Immature natural killer cell (primary cell): ENCODE measurements at regions not wholly inside any gene's neighbourhood (a gene's known extent, or its start where the extent isn't known, plus 50 kb on each side); places are given as distances from the start of the nearest gene placed in this dataset.

Source experiments
- DNase-seq, 3 donors: peaks; one replicate each; pipeline ENCODE4 v3.0.0; 2022; ENCODE audit warnings: mixed read lengths in 1 of 3
- H3K27ac Mint-ChIP-seq, 6 donors: one replicate each; pipeline ENCODE4 v1.8.0; 2020; ENCODE audit warnings: mixed read lengths in 6 of 6, mild to moderate bottlenecking in 5 of 6, inconsistent platforms in 4 of 6, moderate library complexity in 3 of 6
- H3K27me3 Mint-ChIP-seq, 3 donors: one replicate each; pipeline ENCODE4 v1.8.0; 2020 to 2021; ENCODE audit warnings: low read depth in 3 of 3, mild to moderate bottlenecking in 3 of 3, mixed read lengths in 3 of 3, moderate library complexity in 3 of 3, inconsistent platforms in 1 of 3
- H3K36me3 Mint-ChIP-seq, 3 donors: one replicate each; pipeline ENCODE4 v1.8.0; 2020; ENCODE audit warnings: mixed read lengths in 3 of 3, inconsistent platforms in 2 of 3, mild to moderate bottlenecking in 2 of 3
- H3K4me1 Mint-ChIP-seq, 2 donors: one replicate each; pipeline ENCODE4 v1.8.0; 2020; ENCODE audit warnings: inconsistent platforms in 2 of 2, mild to moderate bottlenecking in 2 of 2, mixed read lengths in 2 of 2, moderate library complexity in 1 of 2
- H3K4me3 Mint-ChIP-seq, 5 donors: one replicate each; pipeline ENCODE4 v1.8.0; 2020; ENCODE audit warnings: mild to moderate bottlenecking in 5 of 5, mixed read lengths in 5 of 5, inconsistent platforms in 3 of 5, moderate library complexity in 3 of 5
- H3K9me3 Mint-ChIP-seq, 6 donors: one replicate each; pipeline ENCODE4 v1.8.0; 2020; ENCODE audit warnings: mild to moderate bottlenecking in 6 of 6, mixed read lengths in 6 of 6, inconsistent platforms in 4 of 6, moderate library complexity in 3 of 6

GRCh38 chr5:98471458-98471857, 302.0 kb upstream of the RGMB start:
- H3K4me3 Mint-ChIP-seq: no peak overlapping the region
- H3K27ac Mint-ChIP-seq: no peak overlapping the region
- H3K27me3 Mint-ChIP-seq: peaks cover 0 to 2% (median 0%) of the 10 kb centered on the region in 3 donors
- no peaks in the 10 kb centered on the region for H3K36me3 Mint-ChIP-seq
- no peak for DNase-seq
- H3K9me3 Mint-ChIP-seq: peaks cover 0 to 21% (median 2%) of the 10 kb centered on the region in 6 donors
- H3K4me1 Mint-ChIP-seq: no peaks in the 10 kb centered on the region

GRCh38 chr5:98474216-98474615, 299.2 kb upstream of the RGMB start:
- peaks cover 0 to 2% (median 0%) of the 10 kb centered on the region in 3 donors for H3K27me3 Mint-ChIP-seq
- H3K4me1 Mint-ChIP-seq: no peaks in the 10 kb centered on the region
- DNase-seq: no peak
- H3K27ac Mint-ChIP-seq: no peak overlapping the region
- H3K9me3 Mint-ChIP-seq: peaks cover 0 to 11% (median under 1%) of the 10 kb centered on the region in 6 donors
- H3K36me3 Mint-ChIP-seq: no peaks in the 10 kb centered on the region
- no peak overlapping the region for H3K4me3 Mint-ChIP-seq

- Mint-ChIP-seq H3K4me3 (no peak overlapping the region), H3K9me3 (peaks cover 0 to 11% (median under 1%) of the 10 kb centered on the region in 6 donors), H3K27me3 (peaks cover 0 to 2% (median 0%) of the 10 kb centered on the region in 3 donors), H3K36me3 (no peaks in the 10 kb centered on the region), H3K4me1 (no peaks in the 10 kb centered on the region), H3K27ac (no peak overlapping the region)
- no peak for DNase-seq
Measured at GRCh38 chr5:98474782-98475181, 298.7 kb upstream of the RGMB start.

GRCh38 chr5:98482321-98483300, 290.9 kb upstream of the RGMB start:
- Mint-ChIP-seq H3K36me3 (no peaks in the 10 kb centered on the region), H3K27ac (no peak overlapping the region), H3K4me1 (no peaks in the 10 kb centered on the region), H3K4me3 (no peak overlapping the region), H3K27me3 (no peaks in the 10 kb centered on the region), H3K9me3 (peaks cover 0 to 10% (median 3%) of the 10 kb centered on the region in 6 donors)
- DNase-seq: no peak

GRCh38 chr5:98483301-98483685, 290.2 kb upstream of the RGMB start:
- Mint-ChIP-seq H3K9me3 (peaks cover 0 to 10% (median 3%) of the 10 kb centered on the region in 6 donors), H3K4me1 (no peaks in the 10 kb centered on the region), H3K27me3 (no peaks in the 10 kb centered on the region), H3K27ac (no peak overlapping the region), H3K4me3 (no peak overlapping the region), H3K36me3 (no peaks in the 10 kb centered on the region)
- no peak for DNase-seq

- Mint-ChIP-seq H3K4me3 (no peak overlapping the region), H3K36me3 (no peaks in the 10 kb centered on the region), H3K9me3 (peaks cover 5 to 19% (median 10%) of the 10 kb centered on the region in 6 donors), H3K4me1 (no peaks in the 10 kb centered on the region), H3K27ac (no peak overlapping the region), H3K27me3 (peaks cover 0 to 2% (median 0%) of the 10 kb centered on the region in 3 donors)
- no peak for DNase-seq
Measured at GRCh38 chr5:98489021-98489420, 284.4 kb upstream of the RGMB start.

- Mint-ChIP-seq H3K36me3 (no peaks in the 10 kb centered on the region), H3K27ac (no peak overlapping the region), H3K27me3 (peaks cover 0 to 2% (median 0%) of the 10 kb centered on the region in 3 donors), H3K9me3 (peaks cover 5 to 19% (median 14%) of the 10 kb centered on the region in 6 donors), H3K4me3 (no peak overlapping the region), H3K4me1 (no peaks in the 10 kb centered on the region)
- no peak for DNase-seq
Measured at GRCh38 chr5:98490348-98490747, 283.1 kb upstream of the RGMB start.

- Mint-ChIP-seq H3K27me3 (peaks cover 0 to 2% (median 1%) of the 10 kb centered on the region in 3 donors), H3K4me1 (no peaks in the 10 kb centered on the region)
Measured at GRCh38 chr5:98492258-98492657, 281.2 kb upstream of the RGMB start.

GRCh38 chr5:98497418-98497817, 276.0 kb upstream of the RGMB start:
- no peak for DNase-seq
- Mint-ChIP-seq H3K27ac (no peak overlapping the region), H3K9me3 (peaks cover 0 to 12% (median 4%) of the 10 kb centered on the region in 6 donors), H3K27me3 (peaks cover 0 to 2% (median 2%) of the 10 kb centered on the region in 3 donors), H3K36me3 (no peaks in the 10 kb centered on the region), H3K4me1 (no peaks in the 10 kb centered on the region), H3K4me3 (no peak overlapping the region)

More at GRCh38 chr5:98492258-98492657, 281.2 kb upstream of the RGMB start:
- H3K9me3 Mint-ChIP-seq: peaks cover 5 to 24% (median 12%) of the 10 kb centered on the region in 6 donors
- H3K36me3 Mint-ChIP-seq: no peaks in the 10 kb centered on the region
- no peak overlapping the region for H3K4me3 Mint-ChIP-seq
- H3K27ac Mint-ChIP-seq: no peak overlapping the region
- DNase-seq: no peak

GRCh38 chr5:98498028-98498427, 275.4 kb upstream of the RGMB start:
- Mint-ChIP-seq H3K4me3 (no peak overlapping the region), H3K4me1 (no peaks in the 10 kb centered on the region), H3K27ac (no peak overlapping the region), H3K27me3 (peaks cover 0 to 2% (median 2%) of the 10 kb centered on the region in 3 donors), H3K36me3 (no peaks in the 10 kb centered on the region), H3K9me3 (peaks cover 0 to 9% (median 4%) of the 10 kb centered on the region in 6 donors)
- DNase-seq: no peak

- no peaks in the 10 kb centered on the region for H3K4me1 Mint-ChIP-seq
- H3K9me3 Mint-ChIP-seq: peaks cover 0 to 10% (median 5%) of the 10 kb centered on the region in 6 donors
- peaks cover 0 to 2% (median 0%) of the 10 kb centered on the region in 3 donors for H3K27me3 Mint-ChIP-seq
- no peak overlapping the region for H3K4me3 Mint-ChIP-seq
- H3K27ac Mint-ChIP-seq: no peak overlapping the region
- no peaks in the 10 kb centered on the region for H3K36me3 Mint-ChIP-seq
- no peak for DNase-seq
Measured at GRCh38 chr5:98499892-98500291, 273.6 kb upstream of the RGMB start.

- Mint-ChIP-seq H3K9me3 (peaks cover 0 to 15% (median 4%) of the 10 kb centered on the region in 6 donors), H3K27ac (no peak overlapping the region), H3K36me3 (no peaks in the 10 kb centered on the region)
Measured at GRCh38 chr5:98500811-98501210, 272.7 kb upstream of the RGMB start.

GRCh38 chr5:98503616-98504015, 269.8 kb upstream of the RGMB start:
- no peak overlapping the region for H3K4me3 Mint-ChIP-seq
- peaks cover 0 to 4% (median 1%) of the 10 kb centered on the region in 3 donors for H3K27me3 Mint-ChIP-seq
- H3K36me3 Mint-ChIP-seq: no peaks in the 10 kb centered on the region
- no peak for DNase-seq
- peaks cover 3 to 27% (median 8%) of the 10 kb centered on the region in 6 donors for H3K9me3 Mint-ChIP-seq
- no peak overlapping the region for H3K27ac Mint-ChIP-seq
- no peaks in the 10 kb centered on the region for H3K4me1 Mint-ChIP-seq

More at GRCh38 chr5:98500811-98501210, 272.7 kb upstream of the RGMB start:
- peaks cover 0 to 4% (median 0%) of the 10 kb centered on the region in 3 donors for H3K27me3 Mint-ChIP-seq
- no peak overlapping the region for H3K4me3 Mint-ChIP-seq
- H3K4me1 Mint-ChIP-seq: no peaks in the 10 kb centered on the region
- DNase-seq: no peak

- H3K4me1 Mint-ChIP-seq: no peaks in the 10 kb centered on the region
- H3K27me3 Mint-ChIP-seq: peaks cover 0 to 4% (median 1%) of the 10 kb centered on the region in 3 donors
- no peak overlapping the region for H3K27ac Mint-ChIP-seq
- DNase-seq: no peak
- no peaks in the 10 kb centered on the region for H3K36me3 Mint-ChIP-seq
- peaks cover 2 to 29% (median 8%) of the 10 kb centered on the region in 6 donors for H3K9me3 Mint-ChIP-seq
- H3K4me3 Mint-ChIP-seq: no peak overlapping the region
Measured at GRCh38 chr5:98504505-98504904, 269.0 kb upstream of the RGMB start.
